ENCODE measurements at regions not wholly inside any gene's neighbourhood (a gene's known extent, or its start where the extent isn't known, plus 50 kb on each side); places are given as distances from the start of the nearest gene placed in this dataset.

- DNase-seq (ENCODE audit: low spot score): no peak
Observed at GRCh38 chr4:123265443-123265842, 131.2 kb upstream of the SPRY1 start.

GRCh38 chr4:123266221-123266620 is 130.4 kb upstream of the SPRY1 start:
- no peak for DNase-seq (ENCODE audit: low spot score)

GRCh38 chr4:123278755-123279154 is 117.8 kb upstream of the SPRY1 start:
- DNase-seq (ENCODE audit: low spot score): no peak

GRCh38 chr4:123283371-123283895 is 113.2 kb upstream of the SPRY1 start:
- DNase-seq (ENCODE audit: low spot score): no peak

- DNase-seq (ENCODE audit: low spot score): no peak
Observed at GRCh38 chr4:123284168-123284567, 112.4 kb upstream of the SPRY1 start.

GRCh38 chr4:123286903-123287466 is 109.6 kb upstream of the SPRY1 start:
- DNase-seq (ENCODE audit: low spot score): no peak

GRCh38 chr4:123288309-123289025 is 108.1 kb upstream of the SPRY1 start:
- no peak for DNase-seq (ENCODE audit: low spot score)

- no peak for DNase-seq (ENCODE audit: low spot score)
Observed at GRCh38 chr4:123291329-123291728, 105.3 kb upstream of the SPRY1 start.

GRCh38 chr4:123297836-123298235 is 98.8 kb upstream of the SPRY1 start:
- DNase-seq (ENCODE audit: low spot score): no peak

- DNase-seq (ENCODE audit: low spot score): no peak
Observed at GRCh38 chr4:123298261-123298660, 98.3 kb upstream of the SPRY1 start.

GRCh38 chr4:123298801-123299200 is 97.8 kb upstream of the SPRY1 start:
- DNase-seq (ENCODE audit: low spot score): no peak

GRCh38 chr4:123299212-123299691 is 97.3 kb upstream of the SPRY1 start:
- no peak for DNase-seq (ENCODE audit: low spot score)

- DNase-seq (ENCODE audit: low spot score): no peak
Observed at GRCh38 chr4:123300222-123301039, 96.2 kb upstream of the SPRY1 start.

GRCh38 chr4:123301923-123302322 is 94.7 kb upstream of the SPRY1 start:
- DNase-seq (ENCODE audit: low spot score): no peak

- DNase-seq (ENCODE audit: low spot score): no peak
Observed at GRCh38 chr4:123304151-123304964, 92.2 kb upstream of the SPRY1 start.

GRCh38 chr4:123305736-123306135 is 90.9 kb upstream of the SPRY1 start:
- DNase-seq (ENCODE audit: low spot score): no peak

- DNase-seq (ENCODE audit: low spot score): no peak
Observed at GRCh38 chr4:123306769-123307168, 89.8 kb upstream of the SPRY1 start.

- no peak for DNase-seq (ENCODE audit: low spot score)
Observed at GRCh38 chr4:123308667-123309066, 87.9 kb upstream of the SPRY1 start.

GRCh38 chr4:123312116-123312515 is 84.5 kb upstream of the SPRY1 start:
- DNase-seq (ENCODE audit: low spot score): no peak

- DNase-seq (ENCODE audit: low spot score): no peak
Observed at GRCh38 chr4:123312951-123313592, 83.5 kb upstream of the SPRY1 start.

GRCh38 chr4:123315617-123316016 is 81.0 kb upstream of the SPRY1 start:
- DNase-seq (ENCODE audit: low spot score): no peak

Measured in SK-N-DZ (cell line).